Memory B cell (primary cell): ENCODE measurements at regions not wholly inside any gene's neighbourhood (a gene's known extent, or its start where the extent isn't known, plus 50 kb on each side); places are given as distances from the start of the nearest gene placed in this dataset.
"Not testable (repeated sequence)": the region's sequence is repeated elsewhere in the genome, so short reads cannot be mapped to it uniquely, and the experiment has no call there.

Experiments
- ATAC-seq: fragments of 150-1000 bp; cut with Tn5 transposase; 2 replicates; pipeline ENCODE4 v1.10.0; 2021; ENCODE audit warnings: low read depth, mild to moderate bottlenecking, moderate library complexity
- DNase-seq, 2 donors: peaks; one replicate each; pipeline ENCODE4 v3.0.0; 2022; ENCODE audit warnings: low spot score in 2 of 2
- H3K27ac Mint-ChIP-seq: one replicate; pipeline ENCODE4 v1.8.0; 2022; ENCODE audit warnings: mild to moderate bottlenecking, moderate library complexity, mixed read lengths
- H3K27me3 Mint-ChIP-seq: one replicate; pipeline ENCODE4 v1.8.0; 2022; ENCODE audit warnings: mixed read lengths
- H3K36me3 Mint-ChIP-seq: one replicate; pipeline ENCODE4 v1.8.0; 2022; ENCODE audit warnings: mild to moderate bottlenecking, mixed read lengths
- H3K4me1 Mint-ChIP-seq: one replicate; pipeline ENCODE4 v1.8.0; 2022; ENCODE audit warnings: mixed read lengths
- H3K4me3 Mint-ChIP-seq: one replicate; pipeline ENCODE4 v1.8.0; 2022; ENCODE audit warnings: mild to moderate bottlenecking, moderate library complexity, mixed read lengths
- H3K9me3 Mint-ChIP-seq: one replicate; pipeline ENCODE4 v1.8.0; 2022; ENCODE audit warnings: mixed read lengths

DNA sequence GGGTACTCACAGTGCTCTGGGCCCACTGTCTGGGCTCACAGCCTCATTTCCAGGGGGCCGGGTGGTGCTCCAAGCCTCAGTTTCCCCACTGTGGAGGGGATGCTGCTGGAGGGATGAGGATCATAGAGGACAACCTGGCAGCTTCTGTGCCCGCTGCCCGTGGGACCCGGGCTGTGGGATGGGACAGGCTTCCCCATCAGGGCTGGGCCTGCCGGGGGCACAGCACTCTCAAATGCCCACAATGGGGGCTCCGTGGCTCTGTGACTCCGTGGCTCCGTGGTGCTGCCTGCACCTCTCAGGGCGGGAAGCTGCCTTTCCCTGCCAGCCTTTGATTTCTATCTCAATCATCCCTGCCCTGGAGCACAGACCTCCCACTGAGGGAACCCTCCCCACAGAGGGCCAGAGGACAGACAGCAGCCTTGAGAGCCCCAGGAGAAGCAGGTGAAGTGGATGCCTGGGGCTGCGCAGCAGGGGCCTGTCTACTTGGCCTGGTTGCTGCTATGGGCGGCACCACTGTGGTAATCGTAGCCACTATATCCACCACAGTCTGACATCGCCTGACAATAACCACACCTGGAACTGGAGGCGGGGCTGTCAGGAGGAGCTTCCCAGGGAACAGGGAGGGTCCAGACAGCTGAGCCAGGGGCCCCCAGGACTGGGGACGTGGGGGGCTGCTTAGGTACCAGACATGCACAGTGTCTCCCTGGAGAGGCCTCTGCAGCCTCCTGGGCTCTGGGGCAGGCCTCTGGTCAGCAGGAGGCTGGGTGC, 375.9 kb downstream of the TMEM121 start:
- no peak for ATAC-seq

DNA sequence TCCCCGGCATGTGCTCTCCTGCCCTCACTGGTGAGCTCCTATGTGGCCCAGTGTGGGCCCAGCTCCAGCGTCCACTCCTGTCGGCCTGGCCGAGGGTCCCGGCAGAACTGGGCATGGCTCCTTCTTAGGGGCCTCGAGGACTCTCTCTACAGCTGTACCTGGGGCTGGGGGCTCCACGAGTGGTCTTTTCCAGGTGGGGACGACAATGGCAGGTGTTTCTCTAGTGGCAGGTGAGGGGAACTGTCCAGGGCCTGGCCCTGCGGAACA, 376.4 kb downstream of the TMEM121 start:
- H3K9me3 Mint-ChIP-seq, DNase-seq, H3K27ac Mint-ChIP-seq, ATAC-seq, H3K36me3 Mint-ChIP-seq, H3K27me3 Mint-ChIP-seq, H3K4me1 Mint-ChIP-seq: not testable (repeated sequence)
- peak overlapping the region; percentile 34 for H3K4me3 Mint-ChIP-seq

More for the DNA sequence above, 375.9 kb downstream of the TMEM121 start:
- peaks cover 3% of the 10 kb centered on the region for H3K36me3 Mint-ChIP-seq
- H3K4me1 Mint-ChIP-seq = no peaks in the 10 kb centered on the region
- H3K27ac Mint-ChIP-seq = no peak overlapping the region
- DNase-seq = no peak
- H3K27me3 Mint-ChIP-seq = no peaks in the 10 kb centered on the region
- no peaks in the 10 kb centered on the region for H3K9me3 Mint-ChIP-seq
- peak overlapping the region; percentile 34 for H3K4me3 Mint-ChIP-seq

DNA sequence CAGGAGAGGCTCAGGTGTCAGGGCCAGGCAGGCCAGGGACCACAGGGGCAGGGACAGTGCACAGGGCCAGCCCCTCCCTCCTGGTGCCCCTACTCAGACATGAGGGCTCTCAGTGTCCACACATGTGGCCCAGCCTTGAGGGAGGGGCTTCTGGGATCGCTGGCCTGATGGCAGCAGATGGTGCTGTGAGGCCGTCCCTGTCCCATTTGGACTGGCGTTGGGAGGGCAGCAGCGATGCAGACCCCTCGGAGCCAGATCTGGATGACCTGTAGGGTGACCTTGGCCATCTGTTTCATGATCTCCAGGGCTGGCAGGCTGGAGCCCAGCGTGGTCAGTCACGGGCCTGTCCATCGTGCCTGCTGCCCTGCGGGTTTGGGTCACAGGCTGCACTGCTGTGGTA, 377.6 kb downstream of the TMEM121 start:
- peaks cover 3% of the 10 kb centered on the region for H3K36me3 Mint-ChIP-seq
- H3K9me3 Mint-ChIP-seq = no peaks in the 10 kb centered on the region
- no peaks in the 10 kb centered on the region for H3K27me3 Mint-ChIP-seq
- ATAC-seq (no peak), DNase-seq (no peak)
- H3K4me1 Mint-ChIP-seq = peaks cover 8% of the 10 kb centered on the region
- peak overlapping the region; percentile 44 for H3K4me3 Mint-ChIP-seq
- no peak overlapping the region for H3K27ac Mint-ChIP-seq

GRCh38 chr14:105904379-105904778, 378.0 kb downstream of the TMEM121 start:
- H3K9me3 Mint-ChIP-seq = no peaks in the 10 kb centered on the region
- peak overlapping the region; percentile 59 for H3K4me3 Mint-ChIP-seq
- H3K27ac Mint-ChIP-seq = no peak overlapping the region
- peaks cover 3% of the 10 kb centered on the region for H3K36me3 Mint-ChIP-seq
- H3K4me1 Mint-ChIP-seq = peaks cover 8% of the 10 kb centered on the region
- DNase-seq (no peak), ATAC-seq (no peak)
- no peaks in the 10 kb centered on the region for H3K27me3 Mint-ChIP-seq

DNA sequence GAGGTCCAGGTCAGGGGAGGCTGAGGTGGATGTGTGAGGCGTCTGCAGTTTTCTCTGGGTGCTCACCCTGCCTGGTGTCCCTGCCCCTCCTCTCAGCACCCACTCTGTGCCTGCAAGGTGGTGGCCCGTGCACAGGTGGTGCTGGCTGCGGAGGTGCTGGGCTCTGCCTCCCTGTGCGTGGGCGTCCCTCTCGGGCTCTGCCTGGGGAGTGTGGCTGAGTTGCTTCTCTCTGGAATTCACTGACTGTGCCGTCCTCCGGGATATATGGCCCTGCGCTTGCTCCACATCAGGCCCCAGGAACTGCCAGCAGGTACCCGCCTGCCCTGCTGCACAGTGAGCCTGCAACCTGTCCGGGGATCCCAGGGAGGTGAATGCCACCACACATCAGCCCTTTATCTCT, 379.1 kb downstream of the TMEM121 start:
- Mint-ChIP-seq H3K36me3 (peaks cover 3% of the 10 kb centered on the region), H3K27ac (no peak overlapping the region), H3K27me3 (no peaks in the 10 kb centered on the region), H3K4me3 (peak overlapping the region; percentile 59), H3K4me1 (peaks cover 8% of the 10 kb centered on the region), H3K9me3 (no peaks in the 10 kb centered on the region)
- ATAC-seq (no peak), DNase-seq (no peak)

GRCh38 chr14:105907276-105907675, 380.9 kb downstream of the TMEM121 start:
- ATAC-seq (no peak), DNase-seq (no peak)
- H3K27me3 Mint-ChIP-seq = no peaks in the 10 kb centered on the region
- H3K27ac Mint-ChIP-seq = no peak overlapping the region
- no peaks in the 10 kb centered on the region for H3K9me3 Mint-ChIP-seq
- H3K4me3 Mint-ChIP-seq = peak overlapping the region; percentile 80
- H3K36me3 Mint-ChIP-seq = peaks cover 3% of the 10 kb centered on the region
- H3K4me1 Mint-ChIP-seq = peaks cover 8% of the 10 kb centered on the region

- Mint-ChIP-seq H3K27me3 (no peaks in the 10 kb centered on the region), H3K27ac (peak overlapping the region; percentile 67), H3K36me3 (peaks cover 3% of the 10 kb centered on the region), H3K9me3 (no peaks in the 10 kb centered on the region), H3K4me1 (peaks cover 8% of the 10 kb centered on the region), H3K4me3 (peak overlapping the region; percentile 80)
- ATAC-seq (no peak), DNase-seq (no peak)
These were observed 381.6 kb downstream of the TMEM121 start for GRCh38 chr14:105908006-105908405.

DNA sequence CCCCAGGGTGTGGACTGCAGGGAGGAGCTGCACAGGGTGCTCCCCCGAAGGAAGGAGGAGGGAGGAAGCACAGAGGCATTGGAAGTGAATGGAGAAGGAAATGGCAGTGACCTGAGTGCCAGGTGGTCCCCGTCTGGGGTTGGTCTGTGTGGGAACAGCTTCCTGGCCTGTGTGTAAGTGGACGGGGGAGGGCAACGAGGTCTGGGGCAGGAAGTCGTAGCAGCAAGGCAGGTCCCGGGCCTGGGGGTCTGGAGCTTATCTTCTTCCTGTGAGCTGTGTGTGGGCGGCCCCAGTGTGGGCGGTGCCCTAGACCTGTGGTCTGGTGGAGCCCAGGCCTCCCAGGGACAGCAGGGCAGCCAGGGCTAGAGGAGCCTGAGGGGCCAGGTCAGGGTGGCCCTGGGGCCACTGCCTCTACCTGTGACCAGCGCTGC, 382.1 kb downstream of the TMEM121 start:
- no peaks in the 10 kb centered on the region for H3K27me3 Mint-ChIP-seq

GRCh38 chr14:105909046-105909827, 382.9 kb downstream of the TMEM121 start:
- H3K9me3 Mint-ChIP-seq = no peaks in the 10 kb centered on the region
- peak overlapping the region; percentile 68 for H3K4me3 Mint-ChIP-seq
- no peaks in the 10 kb centered on the region for H3K27me3 Mint-ChIP-seq
- DNase-seq = no peak
- H3K36me3 Mint-ChIP-seq = peaks cover 3% of the 10 kb centered on the region
- no peak overlapping the region for H3K27ac Mint-ChIP-seq
- no peak for ATAC-seq
- peaks cover 8% of the 10 kb centered on the region for H3K4me1 Mint-ChIP-seq

More for the DNA sequence above, 382.1 kb downstream of the TMEM121 start:
- DNase-seq = no peak
- peaks cover 8% of the 10 kb centered on the region for H3K4me1 Mint-ChIP-seq
- H3K36me3 Mint-ChIP-seq = peaks cover 3% of the 10 kb centered on the region
- peak; percentile 53 for ATAC-seq
- H3K9me3 Mint-ChIP-seq = no peaks in the 10 kb centered on the region
- H3K27ac Mint-ChIP-seq = peak overlapping the region; percentile 67
- H3K4me3 Mint-ChIP-seq = peak overlapping the region; percentile 80

DNA sequence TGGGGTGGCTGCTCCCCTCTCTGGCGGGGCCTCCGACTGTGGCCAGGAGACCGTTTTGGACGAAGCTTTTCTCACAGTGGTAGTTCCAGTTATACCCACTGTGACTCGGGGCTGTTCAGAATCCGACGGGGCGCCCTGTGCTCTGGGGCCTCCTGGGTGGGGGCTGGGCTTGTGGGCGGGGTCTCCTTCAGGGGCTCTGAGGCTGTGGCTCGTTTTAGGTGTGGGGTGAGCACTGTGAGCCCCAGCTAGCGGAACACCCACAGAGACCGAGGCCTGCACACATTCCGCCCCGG, 383.4 kb downstream of the TMEM121 start:
- not testable (repeated sequence) for H3K27me3 Mint-ChIP-seq, H3K27ac Mint-ChIP-seq, H3K9me3 Mint-ChIP-seq, H3K4me1 Mint-ChIP-seq, H3K36me3 Mint-ChIP-seq, DNase-seq
- H3K4me3 Mint-ChIP-seq = peak overlapping the region; percentile 68
- ATAC-seq = peak; percentile 27

DNA sequence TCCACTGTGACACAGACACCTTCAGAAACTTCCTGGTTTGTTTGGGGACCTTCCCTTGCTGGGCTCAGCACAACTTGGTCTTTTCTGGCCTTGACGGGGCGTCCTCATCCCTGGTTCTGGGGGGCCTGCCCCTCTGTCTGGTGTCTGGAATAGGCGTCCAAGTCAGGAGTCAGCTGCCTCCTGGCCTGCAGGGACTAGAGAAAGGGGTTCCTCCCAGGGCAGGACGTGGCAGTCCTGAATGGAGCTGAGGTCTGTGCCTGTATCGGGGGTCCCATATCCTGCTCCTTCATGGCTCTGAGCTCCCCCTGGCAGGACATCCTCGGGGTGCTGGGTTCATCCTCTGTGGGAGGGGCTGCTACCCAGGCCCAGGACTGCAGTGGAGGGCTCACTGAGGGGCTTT, 384.0 kb downstream of the TMEM121 start:
- H3K4me1 Mint-ChIP-seq = peaks cover 8% of the 10 kb centered on the region
- H3K27ac Mint-ChIP-seq = peak overlapping the region; percentile 45

DNA sequence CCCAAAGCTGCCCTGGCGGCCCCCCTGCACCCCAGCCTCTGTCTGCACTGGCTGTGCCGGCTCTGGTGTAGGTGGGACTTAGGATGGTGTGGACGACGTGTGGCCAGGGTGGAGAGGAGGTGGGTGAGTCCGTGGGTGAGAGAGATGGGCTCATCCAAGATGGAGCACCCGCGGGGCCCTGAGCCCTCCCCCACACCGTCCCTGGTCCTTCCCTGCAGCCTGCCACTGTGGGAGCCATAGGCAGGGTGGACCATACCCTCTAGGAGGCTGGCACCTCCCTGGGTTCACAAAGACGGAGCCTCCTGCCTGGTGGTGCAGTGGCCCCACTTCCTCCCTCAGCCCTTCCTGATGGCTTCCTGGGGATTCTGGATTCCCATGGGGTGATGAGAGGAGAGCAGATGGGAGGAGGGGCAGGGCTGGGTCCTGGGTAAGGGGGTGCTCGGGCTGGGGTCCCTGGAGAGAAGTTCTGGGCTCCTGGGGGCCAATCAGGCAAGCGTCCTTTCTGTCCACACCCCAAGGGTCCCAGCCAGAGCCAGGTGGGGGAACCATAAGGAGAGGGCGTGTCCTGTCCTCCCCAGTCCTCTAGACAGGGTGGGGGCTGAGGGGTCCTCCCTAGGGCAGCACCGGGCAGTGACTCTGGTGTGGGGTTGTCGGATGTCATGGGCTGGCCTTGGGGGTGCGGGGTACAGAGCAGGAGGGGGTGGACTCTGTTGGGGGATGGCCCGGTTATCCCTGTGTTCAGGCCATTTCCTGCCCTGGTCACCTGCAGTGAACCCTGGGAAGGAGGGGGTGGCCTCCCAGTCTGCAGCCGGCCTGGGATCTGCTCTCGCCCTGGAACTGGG, 384.8 kb downstream of the TMEM121 start:
- no peak overlapping the region for H3K27ac Mint-ChIP-seq
- H3K4me1 Mint-ChIP-seq = peaks cover 8% of the 10 kb centered on the region
- no peaks in the 10 kb centered on the region for H3K27me3 Mint-ChIP-seq
- peak overlapping the region; percentile 82 for H3K4me3 Mint-ChIP-seq
- no peak for ATAC-seq
- H3K36me3 Mint-ChIP-seq = peaks cover 9% of the 10 kb centered on the region
- DNase-seq = no peak
- H3K9me3 Mint-ChIP-seq = no peaks in the 10 kb centered on the region

More for the DNA sequence above, 384.0 kb downstream of the TMEM121 start:
- H3K4me3 Mint-ChIP-seq = peak overlapping the region; percentile 82
- H3K9me3 Mint-ChIP-seq = no peaks in the 10 kb centered on the region
- ATAC-seq (no peak), DNase-seq (no peak)
- no peaks in the 10 kb centered on the region for H3K27me3 Mint-ChIP-seq
- H3K36me3 Mint-ChIP-seq = peaks cover 4% of the 10 kb centered on the region

DNA sequence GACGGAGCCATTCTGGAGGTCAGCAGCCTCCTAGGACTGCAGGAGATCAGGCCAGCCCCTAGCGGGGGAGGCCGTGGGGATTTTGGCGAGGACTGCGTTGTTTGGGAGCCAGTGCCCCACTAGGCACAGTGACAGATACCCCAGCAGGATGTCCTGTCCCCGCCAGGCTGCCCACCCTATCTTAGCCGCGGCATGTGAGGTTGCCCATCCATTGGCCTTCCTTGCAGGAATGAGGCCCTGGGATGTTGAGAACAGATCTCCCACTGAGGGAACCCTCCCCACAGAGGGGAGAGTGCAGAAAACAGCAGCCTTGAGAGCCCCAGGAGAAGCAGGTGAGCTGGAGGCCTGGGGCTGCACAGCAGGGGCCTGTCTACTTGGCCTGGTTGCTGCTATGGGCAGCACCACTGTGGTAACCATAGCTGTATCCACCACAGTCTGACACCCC, 385.5 kb downstream of the TMEM121 start:
- H3K27ac Mint-ChIP-seq, ATAC-seq, H3K4me1 Mint-ChIP-seq, DNase-seq, H3K4me3 Mint-ChIP-seq, H3K27me3 Mint-ChIP-seq, H3K9me3 Mint-ChIP-seq, H3K36me3 Mint-ChIP-seq: not testable (repeated sequence)

DNA sequence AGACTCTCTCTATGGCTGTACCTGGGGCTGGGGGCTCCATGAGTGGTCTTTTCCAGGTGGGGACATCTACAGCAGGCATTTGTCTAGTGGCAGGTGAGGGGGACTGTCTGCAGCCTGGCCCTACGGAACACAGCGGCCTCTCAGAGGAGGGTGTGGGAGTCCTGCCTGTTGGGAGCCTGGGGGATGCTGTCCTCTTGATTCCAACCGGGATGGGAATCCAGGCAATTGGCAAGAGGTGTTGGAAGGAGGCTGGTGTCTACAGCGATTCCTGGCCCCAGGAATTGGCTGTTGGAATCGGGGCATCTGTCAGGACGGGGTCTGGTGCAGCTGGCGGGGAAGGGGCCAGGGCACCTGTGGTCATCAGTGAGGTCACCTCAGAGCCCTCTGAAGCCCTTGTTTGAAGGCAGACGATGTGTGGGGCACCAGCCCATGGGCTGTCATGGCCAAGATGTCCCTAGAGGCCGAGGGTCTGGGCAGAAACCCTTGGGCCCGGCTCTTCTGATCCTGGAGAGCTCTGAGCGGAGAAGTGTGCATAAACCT, 386.3 kb downstream of the TMEM121 start:
- ATAC-seq (no peak), DNase-seq (no peak)
- no peaks in the 10 kb centered on the region for H3K27me3 Mint-ChIP-seq
- peaks cover 10% of the 10 kb centered on the region for H3K36me3 Mint-ChIP-seq
- no peak overlapping the region for H3K27ac Mint-ChIP-seq
- H3K4me1 Mint-ChIP-seq = peaks cover 12% of the 10 kb centered on the region
- peak overlapping the region; percentile 58 for H3K4me3 Mint-ChIP-seq
- H3K9me3 Mint-ChIP-seq = no peaks in the 10 kb centered on the region
